Chondrocyte (in vitro differentiated cells): ENCODE measurements at regions not wholly inside any gene's neighbourhood (a gene's known extent, or its start where the extent isn't known, plus 50 kb on each side); places are given as distances from the start of the nearest gene placed in this dataset.

Experiments used
- DNase-seq: peaks from one replicate; pipeline ENCODE4 v3.0.0; 2021; ENCODE audit warnings: mixed read lengths, low spot score
- H3K27ac Mint-ChIP-seq: one replicate; pipeline ENCODE4 v1.8.0; 2021; ENCODE audit warnings: mild to moderate bottlenecking, moderate library complexity, mixed read lengths; ENCODE audit not compliant: unreplicated experiment
- H3K27me3 Mint-ChIP-seq: 2 replicates; pipeline ENCODE4 v1.8.0; 2021; ENCODE audit warnings: low read depth, mixed read lengths
- H3K36me3 Mint-ChIP-seq: 2 replicates; pipeline ENCODE4 v1.8.0; 2021; ENCODE audit warnings: low read depth, mixed read lengths
- H3K4me1 Mint-ChIP-seq: 2 replicates; pipeline ENCODE4 v1.8.0; 2021; ENCODE audit warnings: low read depth, mild to moderate bottlenecking, mixed read lengths
- H3K4me3 Mint-ChIP-seq: one replicate; pipeline ENCODE4 v1.8.0; 2021; ENCODE audit warnings: mild to moderate bottlenecking, moderate library complexity, mixed read lengths; ENCODE audit not compliant: unreplicated experiment
- H3K9me3 Mint-ChIP-seq: 2 replicates; pipeline ENCODE4 v1.8.0; 2021; ENCODE audit warnings: low read depth, mixed read lengths
- TF ChIP-seq, protein P1 (sequence below): fragments of 200-600 bp; sonication (generic); IDR thresholded peaks from 2 replicates; pipeline ENCODE4 v1.5.0; 2021; ENCODE audit warnings: antibody characterized with exemption, mild to moderate bottlenecking, moderate library complexity

DNA sequence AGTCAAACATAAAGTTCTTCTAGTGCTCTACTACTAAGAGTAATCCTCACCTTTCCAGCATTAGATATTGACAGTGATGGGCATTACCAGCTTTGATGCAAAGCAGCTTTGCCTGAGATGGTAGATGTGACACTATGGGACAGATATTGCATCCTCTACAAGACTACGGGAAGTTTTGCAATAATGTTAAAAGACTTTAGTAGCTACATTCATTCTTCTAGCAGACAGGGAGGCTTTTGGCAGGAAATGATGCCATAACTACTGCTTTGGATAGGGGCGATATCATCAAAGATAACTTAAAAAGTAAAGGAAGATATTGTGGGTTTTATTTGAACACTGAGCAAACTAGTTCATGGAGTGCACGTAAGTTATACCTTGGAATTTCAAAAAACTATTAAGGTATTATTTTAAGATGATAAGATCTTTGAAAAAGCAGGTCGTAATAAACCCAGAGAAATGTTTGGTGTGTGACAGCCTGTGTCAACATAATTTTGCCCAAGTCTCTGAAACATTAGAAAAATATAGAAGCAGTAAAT, 368.3 kb upstream of the TMPRSS15 start:
- Mint-ChIP-seq H3K9me3 (no peaks in the 10 kb centered on the region), H3K27me3 (peaks cover 2% of the 10 kb centered on the region), H3K4me1 (peaks cover 10% of the 10 kb centered on the region), H3K36me3 (no peaks in the 10 kb centered on the region), H3K4me3 (no peak overlapping the region), H3K27ac (no peak overlapping the region)
- DNase-seq, result no peak
- TF ChIP-seq, protein P1, sequence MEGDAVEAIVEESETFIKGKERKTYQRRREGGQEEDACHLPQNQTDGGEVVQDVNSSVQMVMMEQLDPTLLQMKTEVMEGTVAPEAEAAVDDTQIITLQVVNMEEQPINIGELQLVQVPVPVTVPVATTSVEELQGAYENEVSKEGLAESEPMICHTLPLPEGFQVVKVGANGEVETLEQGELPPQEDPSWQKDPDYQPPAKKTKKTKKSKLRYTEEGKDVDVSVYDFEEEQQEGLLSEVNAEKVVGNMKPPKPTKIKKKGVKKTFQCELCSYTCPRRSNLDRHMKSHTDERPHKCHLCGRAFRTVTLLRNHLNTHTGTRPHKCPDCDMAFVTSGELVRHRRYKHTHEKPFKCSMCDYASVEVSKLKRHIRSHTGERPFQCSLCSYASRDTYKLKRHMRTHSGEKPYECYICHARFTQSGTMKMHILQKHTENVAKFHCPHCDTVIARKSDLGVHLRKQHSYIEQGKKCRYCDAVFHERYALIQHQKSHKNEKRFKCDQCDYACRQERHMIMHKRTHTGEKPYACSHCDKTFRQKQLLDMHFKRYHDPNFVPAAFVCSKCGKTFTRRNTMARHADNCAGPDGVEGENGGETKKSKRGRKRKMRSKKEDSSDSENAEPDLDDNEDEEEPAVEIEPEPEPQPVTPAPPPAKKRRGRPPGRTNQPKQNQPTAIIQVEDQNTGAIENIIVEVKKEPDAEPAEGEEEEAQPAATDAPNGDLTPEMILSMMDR, result no peak

DNA sequence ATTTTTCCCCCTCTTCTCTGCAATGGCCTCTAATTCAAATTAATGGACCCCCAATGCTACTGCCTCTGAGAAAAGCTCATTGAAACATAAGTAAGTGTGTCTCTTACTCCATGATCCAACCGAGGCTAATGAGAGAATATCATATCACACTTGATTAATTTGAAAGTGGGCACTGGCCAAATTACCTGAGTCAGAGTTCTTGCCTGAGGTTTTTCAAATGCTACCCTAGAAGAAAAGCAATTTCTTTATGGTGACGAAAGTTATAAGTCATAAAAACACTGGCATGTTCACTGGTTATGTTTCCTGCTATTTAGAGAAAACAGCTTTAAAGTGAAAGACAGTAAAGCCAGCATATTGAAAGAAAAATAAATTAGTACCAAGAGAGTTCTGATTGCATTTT, 368.8 kb upstream of the TMPRSS15 start:
- DNase-seq, result no peak
- no peaks in the 10 kb centered on the region for H3K9me3 Mint-ChIP-seq
- H3K36me3 Mint-ChIP-seq, result no peaks in the 10 kb centered on the region
- no peak overlapping the region for H3K4me3 Mint-ChIP-seq
- TF ChIP-seq, protein P1, result no peak
- H3K27me3 Mint-ChIP-seq, result peaks cover 2% of the 10 kb centered on the region
- H3K27ac Mint-ChIP-seq, result no peak overlapping the region
- H3K4me1 Mint-ChIP-seq, result peaks cover 10% of the 10 kb centered on the region

DNA sequence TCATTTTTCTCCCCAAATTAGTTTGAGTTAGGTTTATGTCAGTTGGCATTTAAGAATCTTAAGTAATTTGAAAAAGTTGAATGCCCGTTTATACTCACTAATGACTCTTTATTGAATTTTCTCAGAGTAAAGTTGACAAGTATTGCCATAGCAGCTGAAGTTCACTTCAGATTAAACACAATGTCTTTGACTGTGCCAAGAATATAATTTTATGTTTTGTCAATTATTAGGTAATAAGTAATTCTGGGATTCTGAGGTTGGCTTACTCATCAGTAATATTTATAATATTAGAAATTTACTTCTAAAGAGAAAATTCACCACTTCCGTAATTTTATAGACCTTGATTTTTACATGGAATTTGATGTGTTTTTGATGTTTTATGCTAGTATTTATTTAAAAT, 369.3 kb upstream of the TMPRSS15 start:
- no peaks in the 10 kb centered on the region for H3K36me3 Mint-ChIP-seq
- H3K27me3 Mint-ChIP-seq, result peaks cover 2% of the 10 kb centered on the region
- no peak overlapping the region for H3K4me3 Mint-ChIP-seq
- no peak for DNase-seq
- peaks cover 10% of the 10 kb centered on the region for H3K4me1 Mint-ChIP-seq
- TF ChIP-seq, protein P1, result no peak
- H3K9me3 Mint-ChIP-seq, result no peaks in the 10 kb centered on the region
- no peak overlapping the region for H3K27ac Mint-ChIP-seq

DNA sequence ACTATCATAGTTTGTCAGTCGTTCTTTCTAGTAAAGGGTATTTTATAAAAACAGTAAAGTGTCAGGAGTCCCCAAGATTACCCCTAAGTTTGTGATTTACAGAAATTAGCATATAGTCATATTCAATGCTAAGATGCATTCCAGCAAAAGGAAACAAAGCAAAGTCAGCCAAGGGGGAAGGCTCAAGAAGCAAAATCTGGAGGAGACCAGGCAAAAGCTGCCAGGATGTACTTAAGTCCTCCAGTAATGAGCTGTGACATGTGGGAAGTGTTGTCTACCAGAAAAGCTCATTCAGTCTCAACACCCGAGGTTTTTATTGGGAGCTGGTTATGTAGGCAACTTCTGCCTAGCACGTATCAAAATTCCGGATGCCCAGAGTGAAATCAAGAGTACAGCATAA, 373.4 kb upstream of the TMPRSS15 start:
- no peak overlapping the region for H3K4me3 Mint-ChIP-seq
- H3K27ac Mint-ChIP-seq, result no peak overlapping the region
- no peaks in the 10 kb centered on the region for H3K36me3 Mint-ChIP-seq
- peaks cover 10% of the 10 kb centered on the region for H3K4me1 Mint-ChIP-seq
- peaks cover 3% of the 10 kb centered on the region for H3K9me3 Mint-ChIP-seq
- no peaks in the 10 kb centered on the region for H3K27me3 Mint-ChIP-seq
- DNase-seq, result no peak
- TF ChIP-seq, protein P1, result no peak

DNA sequence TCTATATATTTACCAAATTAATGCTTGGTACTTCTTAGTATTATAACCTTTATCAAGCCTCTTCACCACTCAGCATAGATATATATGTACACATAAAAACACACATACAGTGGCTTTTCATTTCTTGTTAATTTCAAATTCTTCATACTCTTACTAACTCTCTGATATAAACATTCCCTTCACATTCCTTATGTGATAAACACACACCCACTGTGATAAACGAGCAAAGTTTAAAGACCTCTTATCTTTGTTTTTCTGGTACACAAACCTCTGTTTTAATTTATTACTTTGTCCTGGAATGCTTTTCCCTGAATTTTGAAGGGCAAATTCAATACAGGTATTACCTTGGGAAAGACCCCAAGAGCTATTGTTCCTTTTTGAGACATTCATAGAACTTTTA, 379.1 kb upstream of the TMPRSS15 start:
- H3K4me3 Mint-ChIP-seq, result no peak overlapping the region
- H3K27me3 Mint-ChIP-seq, result peaks cover 2% of the 10 kb centered on the region
- H3K36me3 Mint-ChIP-seq, result no peaks in the 10 kb centered on the region
- no peaks in the 10 kb centered on the region for H3K4me1 Mint-ChIP-seq
- peaks cover 3% of the 10 kb centered on the region for H3K9me3 Mint-ChIP-seq
- H3K27ac Mint-ChIP-seq, result no peak overlapping the region
- TF ChIP-seq, protein P1, result no peak
- no peak for DNase-seq
